Muscle of back (tissue), 3 donors: ENCODE measurements at regions not wholly inside any gene's neighbourhood (a gene's known extent, or its start where the extent isn't known, plus 50 kb on each side); places are given as distances from the start of the nearest gene placed in this dataset.
"Not testable (repeated sequence)": the region's sequence is repeated elsewhere in the genome, so short reads cannot be mapped to it uniquely, and the experiment has no call there.

ENCODE experiments used
- DNase-seq, 3 donors: peaks; one replicate each; pipeline versions ENCODE4 v3.0.0 to v3.0.0-alpha.2; 2013

DNA sequence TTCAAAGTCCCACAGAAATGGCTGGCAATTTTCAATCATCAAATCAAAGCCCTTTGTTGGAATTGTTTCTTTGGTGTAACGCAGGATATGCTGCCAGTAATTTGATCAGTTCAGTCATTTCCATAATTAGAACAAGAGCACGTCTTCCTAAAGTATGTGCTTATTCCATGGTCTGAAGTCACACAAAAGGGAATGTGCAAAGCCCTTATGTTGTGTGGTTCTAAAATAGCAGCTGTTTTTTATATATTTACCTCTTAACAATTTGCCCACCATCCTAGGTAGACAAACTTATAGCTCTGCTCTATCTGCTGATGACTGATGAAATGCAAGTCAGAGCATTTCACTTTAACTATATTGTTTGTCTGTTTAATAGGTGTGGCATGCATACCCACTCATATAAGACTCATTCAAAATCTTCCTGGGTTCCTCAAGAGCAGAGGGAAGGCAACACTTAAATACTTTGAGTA is 176.1 kb upstream of the SLC38A2 start:
- DNase-seq, result peak in 1 of 3 donors; percentile 70

DNA sequence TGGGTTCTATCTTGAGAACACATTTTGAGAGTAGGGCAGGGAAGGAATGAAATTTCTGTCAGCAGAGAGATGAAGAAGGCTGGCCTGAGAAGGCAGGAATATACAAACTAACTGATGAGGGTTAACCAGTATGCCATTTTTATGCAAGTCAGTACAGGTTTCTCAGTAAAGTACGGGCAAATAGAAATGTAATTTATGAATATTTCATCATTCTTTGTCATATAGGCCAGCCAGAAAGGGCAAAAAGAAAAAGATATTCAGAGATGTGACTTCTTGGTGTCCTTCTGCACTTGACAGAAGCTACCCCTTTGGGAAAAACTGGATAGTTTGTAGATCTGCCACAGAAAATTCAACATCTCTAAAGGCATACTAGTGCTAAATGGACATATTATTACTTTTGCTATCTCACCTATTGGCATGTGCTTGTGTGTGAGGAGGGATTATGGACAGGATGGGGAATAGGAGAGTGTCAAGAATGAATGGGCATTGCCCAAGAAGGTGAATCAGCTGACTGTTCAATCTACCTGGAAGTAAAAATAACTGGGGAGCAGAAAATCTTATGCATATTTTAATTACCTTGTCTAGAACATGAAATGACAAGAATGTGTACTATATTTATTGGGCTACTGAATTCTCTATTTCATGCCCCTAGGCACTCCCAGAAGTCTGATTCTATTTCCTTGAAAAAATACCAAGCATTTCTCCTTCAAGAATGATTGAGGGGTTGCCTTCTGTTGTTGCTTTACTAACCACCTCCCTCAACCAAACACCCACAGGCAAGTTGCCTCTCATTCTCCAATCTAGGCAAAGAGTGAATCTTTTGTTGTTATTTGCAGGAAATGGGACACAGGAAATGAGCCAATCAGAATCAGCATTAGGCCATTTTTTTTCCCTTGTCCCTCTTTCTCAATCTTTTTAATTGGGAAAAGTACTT is 175.1 kb upstream of the SLC38A2 start:
- DNase-seq, result no peak

DNA sequence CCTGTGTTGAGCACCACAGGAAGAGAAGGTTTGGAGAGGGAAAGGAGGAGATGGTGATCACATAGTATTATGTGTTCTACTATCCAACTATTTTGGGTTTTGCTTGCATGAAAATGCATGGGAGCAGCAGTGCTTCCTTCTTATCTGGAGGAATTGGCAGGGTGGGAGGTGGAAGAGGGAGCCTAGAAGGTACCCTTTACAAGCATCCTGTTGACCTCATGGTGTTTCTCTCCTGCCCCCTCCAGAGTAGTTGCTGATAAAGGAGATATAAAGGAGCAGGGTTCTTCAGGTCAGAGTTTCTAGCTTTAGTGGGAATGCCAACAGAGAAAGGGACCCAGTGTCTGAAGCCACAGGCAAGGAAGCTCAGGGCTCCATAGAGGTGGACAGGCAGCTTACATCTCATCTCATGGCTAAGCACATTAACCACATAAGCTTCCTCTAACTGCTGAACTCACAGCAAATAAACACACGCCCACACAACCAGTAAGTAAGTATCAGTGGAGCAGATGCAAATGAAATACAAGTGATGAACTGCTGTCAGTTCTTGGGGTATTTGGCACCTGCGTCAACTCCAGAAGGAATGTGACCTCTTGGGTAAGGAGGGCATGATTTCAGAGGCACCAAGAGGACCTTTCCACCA is 174.2 kb upstream of the SLC38A2 start:
- no peak for DNase-seq

DNA sequence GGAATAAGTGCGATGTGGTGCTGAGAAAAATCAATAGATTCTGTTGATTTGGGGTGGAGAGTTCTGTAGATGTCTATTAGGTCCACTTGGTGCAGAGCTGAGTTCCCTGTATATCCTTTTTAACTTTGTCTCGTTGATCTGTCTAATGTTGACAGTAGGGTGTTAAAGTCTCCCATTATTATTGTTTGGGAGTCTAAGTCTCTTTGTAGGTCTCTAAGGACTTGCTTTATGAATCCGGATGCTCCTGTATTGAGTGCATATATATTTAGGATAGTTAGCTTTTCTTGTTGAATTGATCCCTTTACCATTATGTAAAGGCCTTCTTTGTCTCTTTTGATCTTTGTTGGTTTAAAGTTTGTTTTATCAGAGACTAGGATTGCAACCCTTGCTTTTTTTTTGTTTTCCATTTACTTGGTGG is 170.8 kb upstream of the SLC38A2 start:
- not testable (repeated sequence) for DNase-seq

DNA sequence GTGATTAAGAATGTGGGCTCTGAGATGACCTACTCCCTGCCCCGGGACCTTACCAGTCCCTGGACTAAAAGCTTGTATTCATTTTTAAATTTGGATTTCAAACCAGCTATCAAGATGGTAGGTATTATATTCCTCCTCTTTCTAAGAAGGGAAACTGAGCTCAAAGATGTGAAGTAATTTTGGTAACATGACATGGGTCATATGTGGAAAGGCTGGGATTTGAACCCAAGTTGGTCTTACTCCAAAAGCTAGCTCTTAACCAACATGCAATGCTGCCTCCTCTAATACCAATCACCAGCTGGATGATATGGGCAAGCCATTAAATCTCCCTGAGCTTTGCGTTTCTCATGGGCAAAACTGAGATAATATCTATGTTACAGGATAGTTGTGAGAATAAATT is 166.4 kb upstream of the SLC38A2 start:
- no peak for DNase-seq

DNA sequence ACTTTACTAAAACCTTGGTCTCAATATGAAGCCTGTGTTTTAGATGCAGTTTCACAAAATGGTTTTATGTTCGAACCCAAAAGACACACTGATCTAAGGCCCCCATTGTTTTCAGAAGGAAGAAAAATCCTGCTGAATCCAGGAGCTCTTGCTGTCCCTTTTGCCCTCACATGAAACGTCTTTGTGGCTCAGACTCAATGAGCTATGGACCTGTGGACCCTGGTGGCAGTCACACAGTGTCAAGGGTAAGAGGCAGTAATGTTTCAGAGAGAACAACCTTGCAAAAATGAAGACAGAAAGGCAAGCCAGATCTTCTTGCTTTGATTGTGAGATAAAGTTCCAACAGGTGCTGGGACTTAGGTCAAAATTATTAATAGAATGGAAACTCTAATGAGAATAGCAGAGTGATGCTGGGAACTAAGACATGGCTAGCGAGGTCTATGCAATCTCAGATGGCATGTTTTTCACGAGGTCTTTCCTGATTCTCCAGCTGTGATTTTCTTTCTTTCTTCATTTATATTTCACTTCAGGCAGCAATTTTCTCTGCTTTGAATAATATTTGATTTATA is 164.9 kb upstream of the SLC38A2 start:
- DNase-seq, result no peak

DNA sequence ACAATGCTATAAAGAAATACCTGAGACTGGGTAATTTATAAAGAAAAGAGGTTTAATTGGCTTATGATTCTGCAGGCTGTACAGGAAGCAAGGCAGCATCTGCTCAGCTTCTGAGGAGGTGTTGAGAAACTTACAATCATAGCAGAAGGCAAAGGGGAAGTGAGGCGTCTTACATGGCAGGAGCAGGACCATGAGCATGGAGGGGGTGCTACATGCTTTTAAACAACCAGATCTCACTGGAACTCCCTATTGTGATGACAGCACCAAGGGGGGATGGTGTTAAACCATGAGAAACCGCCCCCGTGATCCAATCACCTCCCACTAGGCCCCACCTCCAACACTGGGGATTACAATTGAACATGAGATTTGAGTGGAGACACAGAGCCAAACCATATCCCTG is 163.7 kb upstream of the SLC38A2 start:
- DNase-seq, result not testable (repeated sequence)

DNA sequence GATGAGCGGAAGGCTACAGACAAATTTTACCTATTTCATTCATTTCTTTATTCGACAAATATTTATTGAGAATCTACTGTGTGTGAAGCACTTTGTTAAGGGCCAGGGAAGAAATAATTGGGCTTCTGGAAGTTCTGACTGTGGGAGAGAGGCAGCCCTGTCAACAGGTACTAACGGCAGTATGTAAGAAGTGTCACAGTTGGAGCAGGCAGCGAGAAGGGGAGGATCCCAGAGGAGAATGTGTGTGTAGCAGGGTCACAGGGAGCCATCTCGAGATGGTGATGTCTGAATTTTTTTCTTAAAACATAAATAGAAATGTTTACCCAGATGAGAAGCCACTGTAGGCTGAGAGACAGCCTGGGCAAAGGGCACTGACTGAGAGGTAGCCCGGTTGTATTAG is 163.3 kb upstream of the SLC38A2 start:
- DNase-seq, result no peak

DNA sequence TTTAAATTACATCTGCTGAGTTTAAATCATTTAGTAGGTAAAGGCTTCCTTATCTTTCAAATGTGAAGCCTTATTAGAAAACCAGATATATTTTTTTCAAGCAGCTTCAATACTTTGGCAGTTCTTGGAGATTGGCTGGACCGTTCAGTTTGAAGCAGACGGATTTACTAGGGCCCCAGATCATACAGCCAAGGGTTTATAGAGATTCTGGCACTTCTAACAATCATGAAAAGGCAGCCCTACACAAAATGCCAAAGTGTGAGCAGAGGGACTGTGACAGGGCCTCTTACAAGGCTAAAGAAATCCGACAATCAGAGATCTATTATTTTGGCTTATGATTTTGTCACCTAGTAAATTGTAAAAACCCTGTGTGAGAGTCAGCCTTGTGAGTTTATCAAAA is 162.8 kb upstream of the SLC38A2 start:
- DNase-seq, result peak in 1 of 3 donors; percentile 68

DNA sequence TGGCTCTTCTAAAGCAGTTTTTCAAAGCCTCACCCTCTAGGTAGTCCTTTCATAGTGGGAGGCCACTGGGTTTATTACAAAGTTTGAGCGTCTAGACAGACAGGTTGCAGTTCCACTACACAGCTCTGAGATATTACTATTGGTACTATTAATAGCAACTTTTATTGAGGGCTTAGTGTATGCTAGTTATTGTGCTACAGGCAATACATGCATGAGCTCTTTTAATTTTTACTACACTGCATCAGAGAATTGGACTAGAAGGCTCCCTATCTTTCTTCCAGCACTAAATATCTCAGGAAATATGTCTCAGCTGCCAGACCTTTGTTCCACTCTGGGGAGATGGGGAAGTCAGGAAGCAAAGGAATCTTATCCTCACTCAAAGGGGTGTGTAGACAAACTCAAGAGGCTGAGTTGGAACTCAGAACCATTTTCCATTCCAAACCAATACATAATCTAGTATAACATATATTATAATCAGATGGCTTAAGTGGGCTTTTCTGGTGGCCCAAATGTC is 161.8 kb upstream of the SLC38A2 start:
- DNase-seq, result peak; percentile 64 to 90 (median 83)

DNA sequence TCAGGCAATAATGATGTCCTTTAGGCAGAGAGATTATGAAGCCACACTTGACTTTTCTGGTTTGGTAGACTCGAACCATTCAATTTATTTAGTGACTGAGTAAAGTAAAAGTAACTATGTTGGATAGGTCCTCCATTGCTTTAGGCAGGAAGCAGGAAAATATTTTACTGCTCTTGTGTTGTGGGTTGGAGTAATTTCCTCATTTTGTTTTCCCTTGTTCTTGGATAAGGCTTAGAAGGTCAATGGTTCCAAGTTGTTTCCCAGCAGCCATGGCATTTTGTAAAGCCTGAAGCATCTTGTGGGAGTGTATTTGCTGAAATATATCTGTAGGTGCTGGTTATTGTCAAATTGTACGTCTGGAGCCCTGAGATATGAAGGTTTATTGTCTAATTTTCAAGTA is 161.2 kb upstream of the SLC38A2 start:
- DNase-seq, result no peak

DNA sequence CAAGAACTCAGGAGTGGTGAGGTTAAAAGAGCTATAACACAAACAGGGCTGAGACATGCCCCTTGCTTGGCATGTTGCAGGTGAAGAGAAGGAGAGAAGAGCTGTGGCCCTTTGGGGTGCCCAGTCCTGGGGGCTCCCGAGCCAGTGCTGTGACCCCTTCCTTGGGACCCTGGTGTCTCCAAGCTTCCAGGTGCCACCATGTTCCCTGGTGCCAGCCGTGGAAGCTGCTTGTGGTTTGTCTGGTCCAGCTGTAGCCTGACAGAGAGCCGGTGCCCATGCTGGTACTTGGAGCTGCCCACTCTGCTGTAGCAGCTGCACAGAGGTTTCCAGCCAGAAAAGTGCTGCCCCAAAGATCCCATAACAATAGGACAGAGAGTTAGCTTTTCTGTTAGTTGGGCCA is 159.2 kb upstream of the SLC38A2 start:
- no peak for DNase-seq

DNA sequence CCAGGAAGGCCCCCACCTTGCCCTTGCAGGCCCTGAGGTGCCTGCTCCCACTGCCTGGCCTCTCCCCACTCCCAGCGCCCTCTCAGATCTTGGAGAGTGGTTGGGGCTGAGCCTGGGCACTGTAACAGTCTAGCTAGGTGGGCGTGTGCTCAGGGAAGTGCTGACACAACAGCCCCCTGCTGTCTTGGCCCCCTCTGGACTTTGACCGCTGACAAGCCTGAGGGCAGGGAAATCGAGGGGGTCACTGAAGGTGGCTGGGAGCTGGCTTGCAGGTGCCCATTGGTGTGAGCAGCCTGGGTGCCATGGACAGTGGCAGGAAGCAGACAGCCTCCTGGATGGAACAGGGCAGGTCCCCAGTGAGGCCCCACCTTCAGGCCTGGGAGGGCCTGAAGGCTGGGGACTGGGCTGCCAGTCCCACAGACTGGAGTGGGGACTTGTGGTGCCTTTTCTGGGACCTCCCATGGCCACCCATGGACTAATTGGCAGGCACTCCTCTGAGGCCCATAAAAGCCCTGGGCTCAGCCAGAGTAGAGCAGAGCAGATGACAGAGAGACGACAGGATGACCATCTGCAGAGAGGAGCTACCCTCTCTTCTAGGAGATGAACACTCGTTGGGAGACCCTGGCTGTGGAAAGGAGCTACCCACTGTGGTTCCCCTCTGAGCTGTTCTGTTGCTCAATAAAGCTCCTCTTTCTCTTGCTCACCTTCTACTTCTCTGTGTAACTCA is 158.6 kb upstream of the SLC38A2 start:
- no peak for DNase-seq

DNA sequence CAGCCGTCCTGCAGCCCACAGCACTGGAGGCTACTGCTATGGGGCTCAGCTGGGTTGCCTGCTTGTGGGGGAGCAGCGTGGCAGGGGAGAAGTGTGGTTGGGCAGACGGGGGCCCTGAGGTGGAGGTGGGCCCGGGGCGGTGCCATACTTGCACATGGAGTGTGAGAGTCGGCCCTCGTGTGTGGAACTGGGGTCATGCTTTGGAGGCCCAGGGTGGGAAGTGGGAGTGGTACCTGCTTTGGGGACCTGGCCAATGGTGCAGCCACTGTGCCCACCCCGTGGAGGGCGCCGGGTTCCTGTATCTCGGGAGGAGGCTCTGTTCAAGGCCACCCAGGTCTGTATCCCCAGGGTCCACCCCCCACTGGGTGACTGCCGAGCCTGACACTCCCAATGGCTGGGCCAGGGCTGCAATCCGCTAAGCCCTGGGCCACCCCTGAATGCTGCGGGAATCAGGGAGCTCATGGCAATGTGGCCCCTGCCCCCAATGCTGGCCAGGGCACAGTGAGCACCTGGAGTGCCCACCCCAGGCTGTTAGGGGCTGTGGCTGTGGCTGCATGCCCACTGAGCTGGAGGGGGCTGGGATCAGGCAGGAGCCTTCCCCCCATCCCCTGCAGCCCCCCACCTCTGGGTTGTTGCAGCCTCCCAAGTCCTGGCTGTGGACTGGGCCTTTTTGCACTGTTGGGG is 157.9 kb upstream of the SLC38A2 start:
- DNase-seq, result no peak

DNA sequence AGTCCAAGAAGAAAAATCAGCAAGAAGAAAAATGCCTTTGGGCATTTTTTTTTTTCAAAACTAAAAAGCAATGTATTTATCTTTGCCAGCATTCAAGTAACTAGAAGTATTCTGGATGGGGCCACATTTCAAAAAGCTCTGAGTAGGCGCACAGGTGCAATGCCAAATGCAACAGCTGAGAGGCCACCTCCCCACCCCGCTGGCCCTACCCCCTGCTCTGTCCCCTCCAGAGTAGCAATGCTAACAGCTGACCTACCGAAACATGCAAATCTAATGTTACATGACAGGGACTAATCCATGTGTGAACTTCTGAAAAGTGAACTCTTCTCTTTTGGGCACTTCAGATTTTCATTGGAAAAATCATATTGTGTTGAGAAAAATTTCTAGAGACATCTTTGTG is 153.7 kb upstream of the SLC38A2 start:
- peak in 2 of 3 donors; percentile 36 to 59 for DNase-seq

DNA sequence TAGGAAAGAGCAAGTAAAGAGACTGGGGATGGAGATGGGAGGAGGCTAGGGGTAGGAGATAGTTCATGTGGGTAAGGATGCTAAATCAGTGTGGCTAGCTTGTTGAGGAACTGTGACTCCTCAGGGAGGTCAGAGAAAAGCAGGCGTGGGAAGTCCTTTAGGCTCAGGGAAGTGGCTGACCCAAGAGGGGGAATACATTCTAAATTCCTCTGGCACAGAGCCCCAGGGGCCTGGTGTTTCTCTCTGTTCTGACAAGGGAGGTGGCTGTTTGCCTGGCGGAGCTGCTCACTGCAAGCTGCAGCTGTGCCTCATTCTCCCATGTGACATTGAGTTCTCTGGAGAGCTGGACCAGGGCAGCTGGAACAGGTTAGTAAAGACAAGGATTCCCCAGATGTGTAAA is 152.2 kb upstream of the SLC38A2 start:
- DNase-seq, result peak; percentile 64 to 79 (median 74)

DNA sequence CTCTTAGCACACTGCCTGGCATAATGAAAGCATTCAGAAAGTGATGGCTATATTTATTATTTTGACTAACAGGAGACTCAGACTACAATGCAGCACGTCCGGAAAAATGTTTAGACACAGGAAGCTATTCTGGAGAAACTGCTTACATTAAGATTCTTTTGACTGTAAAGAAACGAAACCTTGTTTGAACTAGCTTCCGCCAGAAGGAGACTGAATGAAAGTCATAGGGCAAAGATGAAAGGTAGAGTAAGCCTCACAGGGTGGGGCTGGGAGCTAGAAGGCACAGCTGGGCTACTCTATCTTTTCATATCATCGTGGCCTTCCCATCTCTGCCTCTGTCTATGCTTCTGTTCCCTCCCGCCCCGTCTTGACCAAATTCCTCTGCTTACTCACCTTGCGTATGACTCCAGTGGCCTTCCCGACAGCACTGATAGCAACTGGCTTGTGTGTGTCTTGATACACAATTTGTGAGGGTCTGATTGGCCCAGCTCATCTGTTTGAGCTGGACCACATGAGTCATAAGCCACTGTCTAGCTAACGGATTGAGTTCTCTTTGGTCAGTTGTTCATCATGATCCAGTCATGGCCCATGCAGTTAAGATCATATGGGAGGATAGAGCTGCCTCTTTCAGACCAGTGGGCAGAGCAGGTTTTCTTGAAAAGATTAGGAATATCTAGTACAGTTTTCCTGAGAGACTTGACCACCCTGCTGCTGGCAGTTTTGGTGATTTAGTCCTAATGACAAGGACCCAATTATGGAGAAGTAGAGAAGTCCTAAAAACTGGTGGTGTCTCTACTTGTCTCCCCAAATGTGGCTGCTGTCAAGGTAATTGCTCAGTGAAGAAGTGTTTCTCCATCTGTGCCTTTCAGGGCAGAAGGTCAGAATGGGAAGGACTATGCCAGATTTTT is 151.5 kb upstream of the SLC38A2 start:
- DNase-seq, result peak in 1 of 3 donors; percentile 86

DNA sequence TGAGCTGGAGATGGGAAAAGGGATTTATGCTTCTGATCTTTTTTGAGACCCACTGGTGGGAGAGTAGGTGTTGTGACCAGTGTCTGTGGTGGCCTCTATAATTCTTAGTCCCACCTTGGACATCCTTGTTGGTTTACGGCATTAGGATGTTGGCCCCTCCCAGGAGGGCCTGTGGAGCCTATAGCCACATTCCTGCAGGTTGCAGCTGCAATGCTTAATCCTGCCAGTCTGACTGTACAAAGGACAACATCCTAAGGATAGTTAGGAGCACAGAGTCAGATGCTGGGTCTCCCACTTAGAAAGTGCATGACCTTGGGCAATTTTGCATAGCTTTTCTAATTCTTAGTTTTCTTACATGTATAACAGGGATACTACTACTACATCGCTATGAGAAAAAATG is 150.9 kb upstream of the SLC38A2 start:
- DNase-seq, result no peak

DNA sequence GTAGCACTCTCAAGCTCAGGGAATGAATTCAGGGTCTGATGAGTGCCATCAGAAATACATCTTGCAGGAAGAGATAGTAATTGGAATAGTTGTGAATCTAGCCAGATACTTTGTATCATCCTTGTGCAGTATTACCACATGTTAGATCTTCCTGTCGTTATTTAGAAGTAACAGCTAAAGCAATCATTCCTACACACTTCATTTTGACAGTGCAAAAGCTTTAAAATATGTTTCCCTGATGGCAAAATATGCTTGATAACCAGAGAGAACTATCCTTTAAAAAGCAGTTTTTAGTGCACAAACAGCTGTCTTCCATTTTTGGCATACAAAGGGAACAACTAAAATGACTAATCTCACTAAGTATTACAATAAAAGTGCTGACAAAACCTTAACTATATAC is 149.5 kb upstream of the SLC38A2 start:
- peak in 1 of 3 donors; percentile 42 for DNase-seq

DNA sequence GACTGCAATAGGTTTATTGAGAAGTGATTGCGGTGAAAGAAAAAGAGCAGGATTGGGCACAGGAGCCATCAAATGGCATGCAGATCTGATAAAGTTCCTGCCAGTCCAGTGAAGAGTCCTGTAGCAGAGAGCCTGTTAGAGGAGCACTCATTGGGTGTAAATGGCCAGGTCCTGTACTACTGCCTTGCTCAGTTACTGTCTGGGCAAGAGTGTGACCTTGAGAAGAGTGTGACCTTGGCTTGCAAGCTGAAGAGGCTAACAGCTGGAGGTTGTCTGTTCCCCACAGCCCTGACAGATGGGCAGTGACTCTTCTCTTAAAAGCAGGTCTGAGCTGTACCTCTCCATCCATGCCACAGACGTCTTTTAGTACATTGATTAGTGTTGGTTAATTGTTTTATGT is 148.6 kb upstream of the SLC38A2 start:
- no peak for DNase-seq
